ENCODE measurements at regions not wholly inside any gene's neighbourhood (a gene's known extent, or its start where the extent isn't known, plus 50 kb on each side); places are given as distances from the start of the nearest gene placed in this dataset.

- TF ChIP-seq CTCF (IDR thresholded peaks at IDR 0.05) (no peak), EZH2 (IDR thresholded peaks at IDR 0.05; ENCODE audit: borderline replicate concordance, insufficient read depth, low read depth, low read length, poor library complexity, severe bottlenecking) (no peak)
Observed at GRCh38 chr3:76776927-76777326, 263.0 kb upstream of the ROBO2 start.
